ENCODE measurements at regions not wholly inside any gene's neighbourhood (a gene's known extent, or its start where the extent isn't known, plus 50 kb on each side); places are given as distances from the start of the nearest gene placed in this dataset.
"Not testable (repeated sequence)": the region's sequence is repeated elsewhere in the genome, so short reads cannot be mapped to it uniquely, and the experiment has no call there.

DNA sequence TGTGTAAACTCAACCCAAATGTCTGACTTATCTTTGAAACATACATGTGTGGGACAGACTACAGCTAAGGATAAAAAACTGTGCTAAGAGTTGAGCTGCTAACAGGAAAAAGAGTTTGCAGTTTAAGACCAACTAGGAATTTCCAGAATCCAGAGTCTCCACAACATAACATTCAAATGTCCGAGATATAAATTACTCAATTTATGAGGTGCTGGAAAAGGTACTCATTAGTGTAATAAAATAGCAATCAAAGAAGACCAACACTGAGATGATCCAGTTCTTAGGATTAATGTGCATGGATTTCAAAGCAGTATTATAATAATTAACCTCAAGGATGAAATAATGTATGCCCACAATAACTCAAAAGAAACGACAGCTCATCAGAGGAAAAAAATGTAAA is 426.5 kb upstream of the KCNMB2 start:
- DNase-seq = no peak

DNA sequence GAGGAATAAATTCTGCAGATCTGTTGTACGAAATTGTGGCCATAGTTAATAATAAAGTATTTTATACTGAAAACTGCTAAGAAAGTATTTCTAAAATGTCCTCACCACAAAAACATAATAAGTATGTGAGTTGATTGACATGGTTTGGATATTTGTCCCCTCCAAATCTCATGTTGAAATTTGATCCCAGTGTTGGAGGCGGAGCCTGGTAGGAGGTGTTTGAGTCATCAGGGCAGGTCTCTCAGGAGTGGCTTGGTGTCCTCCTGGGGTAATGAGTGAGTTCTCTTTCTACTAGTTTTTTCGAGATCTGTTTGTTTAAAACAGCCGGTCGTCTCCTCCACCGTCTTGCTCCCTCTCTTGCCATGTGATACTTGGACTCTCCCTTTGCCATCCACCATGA is 424.1 kb upstream of the KCNMB2 start:
- DNase-seq = no peak

DNA sequence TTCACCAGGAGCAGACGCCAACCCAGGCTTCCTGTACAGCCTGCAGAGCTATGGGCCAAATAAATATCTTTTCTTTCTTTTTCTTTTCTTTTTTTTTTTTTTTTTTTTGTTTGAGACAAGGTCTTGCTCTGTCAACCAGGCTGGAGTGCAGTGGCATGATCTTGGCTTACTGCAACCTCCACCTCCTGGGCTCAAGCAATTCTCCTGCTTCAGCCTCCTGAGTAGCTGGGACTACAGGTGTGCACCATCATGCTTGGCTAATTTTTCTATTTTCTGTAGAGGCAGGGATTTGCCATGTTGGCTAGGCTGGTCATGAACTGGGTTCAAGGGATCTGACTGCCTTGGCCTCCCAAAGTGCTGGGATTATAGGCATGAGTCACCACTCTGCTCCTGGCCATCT is 423.7 kb upstream of the KCNMB2 start:
- not testable (repeated sequence) for DNase-seq

DNA sequence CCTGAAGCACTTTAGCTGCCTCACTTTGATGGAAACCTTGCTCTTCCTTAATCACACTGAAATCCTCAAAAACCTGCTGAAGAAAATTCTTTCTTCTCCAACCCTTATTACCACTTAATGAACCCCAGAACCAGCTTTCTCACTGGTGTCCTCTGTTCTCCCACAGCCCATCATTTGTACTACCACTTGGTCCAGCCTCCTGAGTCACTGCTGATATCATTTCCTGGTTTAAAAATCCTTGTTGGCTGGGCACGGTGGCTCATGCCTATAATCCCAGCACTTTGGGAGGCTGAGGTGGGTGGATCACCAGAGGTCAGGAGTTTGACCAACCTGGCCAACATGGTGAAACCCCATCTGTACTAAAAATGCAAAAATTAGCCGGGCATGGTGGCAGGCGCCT is 418.6 kb upstream of the KCNMB2 start:
- DNase-seq = no peak

DNA sequence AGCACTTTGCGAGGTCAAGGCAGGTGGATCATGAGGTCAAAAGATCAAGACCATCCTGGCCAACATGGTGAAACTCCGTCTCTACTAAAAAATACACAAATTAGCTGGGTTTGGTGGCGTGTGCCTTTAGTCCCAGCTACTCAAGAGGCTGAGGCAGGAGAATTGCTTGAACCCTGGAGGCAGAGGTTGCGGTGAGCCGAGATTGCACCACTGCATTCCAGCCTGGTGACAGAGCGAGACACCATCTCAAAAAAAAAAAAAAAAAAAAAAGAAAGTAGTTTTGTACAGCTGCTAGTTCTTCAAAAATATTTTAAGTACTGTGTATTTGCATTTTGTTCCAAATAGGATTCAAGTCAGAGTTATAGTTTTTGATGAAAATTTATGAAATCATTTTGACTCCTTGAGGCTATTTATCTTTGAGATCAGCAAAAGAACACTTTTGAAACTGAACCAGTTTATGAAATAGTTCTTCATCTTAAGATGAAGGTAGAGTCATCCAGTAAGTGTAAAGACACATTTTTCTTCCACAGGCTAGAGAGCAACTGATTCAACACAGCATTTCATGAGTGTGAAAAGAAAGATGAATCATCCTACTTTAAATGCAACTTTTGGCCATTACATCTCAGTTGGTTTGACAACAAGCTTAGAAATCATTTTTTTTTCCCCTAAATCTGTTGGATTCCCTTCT is 416.5 kb upstream of the KCNMB2 start:
- DNase-seq = not testable (repeated sequence)

DNA sequence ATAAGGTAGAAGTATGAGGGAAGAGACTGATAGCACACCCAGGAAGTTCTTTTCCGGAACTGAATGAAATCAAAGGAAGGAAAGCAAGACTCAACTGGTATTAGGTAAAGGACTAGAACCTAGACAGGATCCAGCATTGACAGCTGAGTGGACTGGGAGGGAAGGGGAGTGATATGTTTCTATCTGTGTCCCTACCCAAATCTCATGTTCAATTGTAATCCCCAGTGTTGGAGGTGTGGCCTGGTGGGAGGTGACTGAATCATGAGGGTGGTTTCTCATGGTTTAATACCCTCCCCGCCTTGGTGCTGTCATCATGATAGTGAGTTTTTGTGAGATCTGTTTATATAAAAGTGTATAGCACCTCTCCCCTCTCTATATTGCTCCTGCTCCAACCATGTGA is 415.9 kb upstream of the KCNMB2 start:
- DNase-seq = no peak

DNA sequence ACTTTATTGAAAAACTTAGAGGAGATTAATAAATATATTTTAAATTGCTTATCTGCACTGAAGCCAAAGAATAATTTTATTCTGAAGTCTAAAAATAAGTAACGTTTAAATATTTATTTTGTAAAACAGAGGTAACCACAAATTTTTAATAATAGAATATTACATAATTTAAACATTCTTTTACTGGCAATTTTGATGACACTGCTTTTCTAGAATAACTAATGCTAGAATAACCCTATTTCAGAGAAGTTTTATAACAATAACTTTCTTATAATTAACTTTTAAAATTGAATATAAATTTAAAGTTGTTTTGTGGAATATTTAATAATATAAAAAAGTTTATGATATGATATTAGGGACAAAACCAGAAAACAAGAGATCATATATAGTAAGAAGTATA is 409.6 kb upstream of the KCNMB2 start:
- no peak for DNase-seq

DNA sequence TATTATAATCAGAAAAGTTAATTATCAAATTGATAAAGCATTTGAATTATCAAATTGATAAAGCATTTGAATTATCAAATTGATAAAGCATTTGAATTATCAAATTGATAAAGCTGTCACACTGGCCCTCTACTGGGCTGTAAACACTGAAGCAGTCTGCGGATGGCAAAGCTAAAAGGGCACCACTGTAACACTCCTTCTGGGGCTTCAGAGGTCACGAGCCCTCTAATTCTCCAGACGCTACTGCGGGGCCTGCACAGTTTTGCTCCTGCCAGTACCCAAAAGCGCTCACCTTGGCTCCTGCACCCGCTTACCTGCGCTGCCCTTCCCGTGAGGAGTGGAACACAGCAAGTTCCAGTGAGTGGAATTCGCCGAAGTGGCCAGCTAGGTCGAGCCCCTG is 409.0 kb upstream of the KCNMB2 start:
- no peak for DNase-seq

DNA sequence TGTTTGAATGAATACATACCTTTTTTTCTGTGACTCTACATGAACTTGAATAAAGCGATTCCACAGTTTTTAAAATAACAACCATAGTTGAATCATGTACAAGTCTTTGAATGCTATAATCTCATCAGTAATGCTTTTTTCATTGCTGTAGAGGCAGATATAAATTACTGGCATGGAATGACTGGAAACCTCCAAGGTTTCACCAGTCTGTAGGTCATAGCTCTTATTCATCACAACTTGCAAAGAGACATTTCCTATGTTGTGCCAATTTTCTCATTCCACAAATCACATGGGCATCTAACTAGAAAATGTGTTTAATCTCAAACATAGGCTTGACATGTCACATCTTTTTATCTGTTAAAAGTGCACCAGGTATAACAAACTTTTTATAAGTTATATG is 407.1 kb upstream of the KCNMB2 start:
- DNase-seq = no peak

DNA sequence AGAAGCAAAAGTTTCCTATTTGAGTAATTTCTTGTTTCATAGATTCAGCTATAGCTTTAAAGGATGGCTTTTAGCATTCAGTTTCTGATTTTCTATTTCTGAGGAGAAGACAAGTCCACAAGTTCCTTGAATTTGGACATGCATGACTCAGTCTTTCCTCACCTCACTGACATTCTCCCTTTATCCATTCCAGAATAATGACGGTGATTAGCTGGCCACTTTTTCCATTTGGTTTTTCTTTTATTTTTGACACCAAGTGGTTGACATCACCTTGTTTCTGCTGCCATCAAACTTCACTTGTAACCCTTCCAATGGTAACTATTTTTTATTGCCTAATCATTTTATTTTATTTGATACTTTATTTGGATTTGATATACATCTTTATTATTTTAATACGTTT is 404.4 kb upstream of the KCNMB2 start:
- DNase-seq = no peak

DNA sequence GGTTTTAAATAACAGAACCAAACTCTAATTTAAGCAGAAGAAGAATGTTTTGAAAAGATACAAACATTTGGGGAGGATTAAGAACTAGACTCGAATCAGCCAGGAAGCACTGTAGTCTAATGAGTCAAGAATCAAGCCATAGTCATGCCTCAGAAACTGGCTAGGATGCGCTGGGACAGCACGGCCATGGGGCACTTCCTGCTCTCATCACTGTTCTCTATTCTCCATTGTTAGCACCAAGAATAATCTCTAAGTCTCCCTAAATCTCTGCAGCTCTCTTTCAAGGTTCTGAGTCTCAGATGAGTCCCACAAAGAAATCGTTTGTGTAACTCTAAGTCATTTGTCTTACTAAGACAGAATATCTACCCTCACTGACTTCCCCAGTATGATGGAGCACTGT is 399.0 kb upstream of the KCNMB2 start:
- DNase-seq = no peak

DNA sequence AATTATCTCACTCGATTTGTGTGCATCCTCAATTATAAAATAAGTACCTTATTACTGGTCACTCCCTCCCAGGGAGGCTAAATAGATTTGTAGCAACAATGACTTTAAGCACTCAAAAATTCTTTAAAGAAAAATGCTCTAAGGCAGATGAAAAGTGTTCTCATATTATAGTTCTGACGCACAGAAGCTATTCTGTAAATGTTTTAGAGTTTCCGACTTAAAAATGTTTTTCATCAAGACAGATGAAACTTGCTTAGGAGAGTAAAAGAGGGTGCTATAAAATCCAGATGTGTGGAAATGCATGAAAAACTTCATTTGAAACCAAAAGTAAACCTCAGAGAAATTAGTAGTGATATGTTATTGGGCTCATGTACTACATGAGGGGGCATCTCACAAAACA is 398.4 kb upstream of the KCNMB2 start:
- no peak for DNase-seq

DNA sequence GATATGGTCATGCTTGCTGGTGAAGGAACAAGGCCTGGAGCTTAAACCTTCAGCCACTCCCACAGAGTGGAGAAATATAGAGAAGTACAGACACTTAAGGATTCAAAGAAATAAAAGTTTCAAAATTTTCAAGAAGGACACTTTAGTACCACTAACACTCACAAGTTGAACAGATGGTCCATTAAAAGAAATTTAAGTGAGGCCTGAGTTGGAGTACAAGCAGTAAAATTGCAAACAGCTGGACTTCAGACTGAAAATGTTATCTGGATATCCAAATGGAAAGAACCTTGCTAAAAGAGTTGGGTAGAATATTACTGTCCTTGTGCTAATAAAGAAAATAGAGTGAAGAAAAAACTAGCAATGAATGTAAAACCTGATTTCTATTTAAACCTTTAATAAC is 397.1 kb upstream of the KCNMB2 start:
- DNase-seq = peak in 1 of 4 experiments; percentile 4

DNA sequence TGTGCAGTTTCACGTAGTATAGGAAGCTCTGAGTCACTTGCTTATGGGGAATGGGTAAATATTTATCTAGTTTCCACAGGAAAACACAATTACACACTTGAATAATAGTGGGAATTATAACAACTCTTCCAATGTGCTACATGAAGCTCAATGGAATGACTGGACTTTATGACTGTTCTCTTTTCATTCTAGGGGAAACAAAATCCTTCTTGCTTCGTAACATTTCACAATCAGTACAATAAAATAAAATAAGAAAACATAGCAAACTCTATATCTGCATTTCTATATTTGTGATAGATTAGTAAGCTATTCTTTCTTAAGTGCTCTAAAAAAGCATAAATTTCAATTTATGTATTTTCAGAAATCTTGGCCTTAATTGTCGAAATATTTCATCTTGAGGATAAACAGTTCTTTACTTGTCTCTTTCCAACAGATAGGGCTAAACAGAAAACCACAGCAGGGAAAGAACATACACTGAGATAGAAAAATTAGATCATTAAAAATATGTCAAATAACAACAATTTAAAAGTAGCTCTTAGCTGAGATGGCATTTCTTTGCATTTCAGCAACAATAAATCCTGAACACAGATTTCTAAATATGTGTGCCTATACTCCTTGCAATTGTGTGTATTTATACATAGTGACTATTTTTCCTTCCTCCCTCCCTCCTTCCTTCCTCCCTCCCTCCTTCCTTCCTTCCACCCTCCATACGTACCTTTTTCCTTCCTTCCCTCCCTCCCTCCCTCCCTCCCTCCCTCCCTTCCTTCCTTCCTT is 395.5 kb upstream of the KCNMB2 start:
- no peak for DNase-seq

DNA sequence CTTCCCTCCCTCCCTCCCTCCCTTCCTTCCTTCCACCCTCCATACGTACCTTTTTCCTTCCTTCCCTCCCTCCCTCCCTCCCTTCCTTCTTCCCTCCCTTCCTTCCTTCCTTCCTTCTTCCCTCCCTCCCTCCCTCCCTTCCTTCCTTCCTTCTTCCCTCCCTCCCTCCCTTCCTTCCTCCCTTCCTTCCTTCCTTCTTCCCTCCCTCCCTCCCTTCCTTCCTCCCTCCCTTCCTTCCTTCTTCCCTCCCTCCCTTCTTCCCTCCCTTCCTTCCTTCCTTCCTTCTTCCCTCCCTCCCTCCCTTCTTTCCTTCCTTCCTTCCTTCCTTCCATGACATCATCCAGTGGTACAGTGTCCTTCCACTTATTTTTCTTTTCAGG is 394.9 kb upstream of the KCNMB2 start:
- DNase-seq = not testable (repeated sequence)

DNA sequence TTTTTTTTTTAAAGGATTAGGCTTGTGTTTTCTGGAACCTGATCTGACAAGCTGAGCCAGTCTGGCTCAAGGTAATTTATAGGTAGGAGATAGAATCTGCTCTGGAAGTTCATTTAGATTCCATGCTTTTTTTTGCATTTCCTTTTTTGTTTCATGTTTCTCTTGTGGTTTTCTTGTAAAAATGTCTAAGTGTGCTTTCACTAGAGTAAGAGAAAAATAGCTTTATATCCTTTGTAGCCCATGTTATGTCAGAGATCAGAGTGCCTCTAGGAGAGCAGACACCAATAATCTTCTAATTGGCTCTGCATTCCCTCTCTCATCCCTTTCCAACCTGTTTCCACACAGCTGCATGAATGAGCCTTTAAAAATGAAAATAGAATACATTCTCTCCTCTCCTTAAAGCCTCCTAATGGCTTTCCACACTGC is 389.8 kb upstream of the KCNMB2 start:
- no peak for DNase-seq

DNA sequence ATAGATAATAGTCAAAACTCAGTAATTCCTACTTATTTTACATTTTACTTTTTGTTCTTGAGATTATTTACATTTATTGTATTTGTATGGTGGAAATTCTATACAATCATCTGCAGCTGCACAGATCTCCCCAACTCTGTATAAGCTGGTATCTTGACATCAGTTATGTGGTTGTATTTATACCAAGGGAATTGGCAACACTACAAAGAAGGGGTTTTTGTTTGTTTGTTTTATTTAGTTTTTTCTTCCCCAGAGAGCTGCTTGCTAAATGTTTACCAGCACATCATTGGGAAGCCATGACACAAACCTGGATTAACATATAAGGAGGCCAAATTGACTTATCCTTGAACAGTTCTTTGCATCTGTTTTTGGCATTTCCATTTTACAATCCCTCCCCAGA is 389.2 kb upstream of the KCNMB2 start:
- no peak for DNase-seq

DNA sequence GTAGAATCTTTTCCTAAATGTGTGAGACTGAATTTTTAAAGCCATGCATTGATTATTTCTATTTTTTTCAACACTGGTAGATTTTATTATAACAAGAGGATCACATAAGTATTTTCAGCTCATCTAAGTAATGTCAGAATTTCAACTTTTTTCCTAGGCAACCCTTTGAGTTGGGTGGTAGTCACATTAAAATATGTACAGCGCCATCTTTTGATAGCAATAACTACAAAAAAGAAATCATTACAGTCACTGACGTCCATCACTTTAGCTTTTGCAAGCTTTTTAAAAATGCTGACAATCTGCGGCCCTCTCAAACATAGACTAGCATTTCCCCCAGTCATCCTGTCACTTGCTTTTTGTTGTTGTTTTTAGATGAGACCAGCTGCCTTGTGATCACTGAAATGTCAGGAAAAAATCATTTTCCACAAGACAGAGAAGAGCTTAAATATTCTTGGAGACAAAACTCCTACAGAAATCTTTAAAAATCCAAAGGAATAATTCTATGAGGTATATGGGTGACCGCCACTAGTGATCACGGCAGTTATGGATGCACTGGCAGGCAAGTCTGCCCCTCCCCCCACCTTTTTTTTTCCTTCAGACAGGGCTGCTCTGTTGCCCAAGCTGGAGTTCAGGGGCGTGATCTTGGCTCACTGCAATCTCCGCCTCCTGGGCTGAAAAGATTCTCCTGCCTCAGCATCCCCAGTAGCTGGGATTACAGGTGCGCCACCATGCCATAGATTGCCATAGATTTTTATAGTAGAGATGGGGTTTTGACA is 384.0 kb upstream of the KCNMB2 start:
- DNase-seq = peak in 1 of 4 experiments; percentile 24

DNA sequence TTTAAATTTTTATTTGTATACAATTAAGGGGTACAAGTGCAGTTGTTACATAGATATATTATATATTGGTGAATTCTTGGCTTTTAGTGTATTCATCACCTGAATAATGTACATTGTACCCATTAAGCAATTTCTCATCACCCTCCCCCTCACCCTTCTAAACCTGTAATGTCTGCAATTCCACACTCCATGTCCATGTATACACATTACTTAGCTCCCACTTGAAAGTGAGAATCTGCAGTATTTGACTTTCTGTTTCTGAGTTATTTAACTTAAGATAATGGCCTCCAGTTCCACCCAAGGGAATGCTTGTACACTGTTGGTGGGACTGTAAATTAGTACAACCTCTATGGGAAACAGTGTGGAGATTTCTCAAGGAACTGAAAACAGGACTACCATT is 383.2 kb upstream of the KCNMB2 start:
- DNase-seq = no peak

DNA sequence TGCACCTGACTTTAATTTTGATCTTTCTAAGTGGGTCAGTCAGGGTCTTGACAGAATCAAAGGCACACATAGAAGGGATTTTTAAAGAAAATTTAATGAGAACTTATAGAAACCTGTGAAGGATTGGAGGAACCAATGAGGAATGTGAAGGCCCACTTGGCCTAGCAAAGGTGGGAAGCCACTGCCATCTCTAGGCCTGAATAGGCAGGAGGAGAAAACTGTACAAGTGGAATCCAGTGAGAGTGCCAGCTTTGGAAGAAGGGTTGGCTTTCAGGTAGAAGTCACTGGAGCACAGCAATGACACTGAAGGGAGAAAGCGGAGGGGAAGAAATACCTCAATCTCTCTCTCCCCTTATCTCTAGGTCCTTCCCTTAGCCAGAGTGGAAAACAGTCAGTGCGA is 380.7 kb upstream of the KCNMB2 start:
- peak in 1 of 4 experiments; percentile 3 for DNase-seq

DNA sequence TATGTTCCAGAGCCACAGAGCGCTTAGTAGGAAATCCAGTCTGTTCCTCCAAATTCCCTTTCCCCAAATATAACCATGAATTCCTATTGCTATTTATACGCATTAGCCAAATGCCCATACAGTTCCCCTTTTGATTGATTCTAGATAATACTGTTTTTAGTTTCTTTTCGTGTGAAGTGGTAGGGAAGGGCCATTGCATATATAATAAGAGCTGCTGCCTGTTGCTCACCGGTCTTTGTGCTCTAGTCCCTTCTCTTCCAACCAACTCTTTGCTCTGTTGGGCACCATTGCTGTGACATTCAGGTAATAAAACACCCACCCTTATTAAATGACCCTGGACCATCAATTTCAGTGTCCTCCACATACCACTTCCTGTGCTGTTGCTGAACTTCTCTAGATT is 379.9 kb upstream of the KCNMB2 start:
- DNase-seq = peak in 3 of 4 experiments; percentile 1 to 15 (median 14)

DNA sequence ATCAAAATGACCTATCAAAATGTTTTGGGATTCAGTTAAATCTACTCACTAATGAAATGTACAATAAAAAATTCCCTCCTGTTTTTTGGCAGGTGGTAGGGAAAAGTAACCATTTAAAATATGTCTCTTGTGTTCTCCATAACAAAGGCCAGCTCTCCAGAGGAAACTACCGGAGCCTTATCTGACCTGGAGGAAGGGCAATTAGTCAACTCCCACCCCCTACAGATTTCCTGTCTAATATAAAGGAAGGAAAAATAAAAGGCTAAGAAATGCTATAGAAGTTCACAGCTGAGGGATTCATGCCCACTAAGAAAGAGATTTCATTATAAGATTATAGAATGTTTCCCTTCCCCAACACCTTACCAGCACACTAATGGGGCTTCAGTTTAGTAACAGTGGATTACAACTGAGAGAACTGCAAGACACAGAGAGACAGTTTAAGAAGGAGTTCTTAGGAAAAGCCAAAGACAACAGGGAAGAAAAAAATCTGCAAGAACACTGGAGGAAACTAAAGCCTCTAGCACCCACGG is 376.5 kb upstream of the KCNMB2 start:
- DNase-seq = no peak

DNA sequence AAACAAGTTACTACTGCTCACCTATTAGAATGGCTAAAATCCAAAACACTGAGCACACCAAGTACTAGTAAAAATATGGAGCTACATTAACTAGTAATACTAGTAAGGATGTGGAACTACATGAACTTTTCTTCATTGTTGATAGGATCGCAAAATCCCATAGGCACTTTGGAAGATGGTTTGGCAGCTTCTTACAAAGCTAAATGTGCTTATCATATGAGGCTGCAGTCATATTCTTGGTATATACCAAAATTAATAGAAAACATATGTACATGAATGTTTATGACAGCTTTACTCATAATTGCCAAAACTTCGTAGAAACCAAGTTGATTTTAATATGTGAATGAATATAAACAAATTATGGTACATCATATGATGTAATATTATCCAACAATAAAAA is 366.8 kb upstream of the KCNMB2 start:
- DNase-seq = no peak
